GM23338 (cell line): ENCODE measurements at regions not wholly inside any gene's neighbourhood (a gene's known extent, or its start where the extent isn't known, plus 50 kb on each side); places are given as distances from the start of the nearest gene placed in this dataset.

Source experiments
- ATAC-seq: fragments of 200-7000 bp; cut with Tn5 transposase; 3 replicates; pipeline ENCODE4 v1.9.1; 2020
- DNase-seq: peaks from one replicate; pipeline ENCODE4 v3.0.0-alpha.2; 2015; ENCODE audit warnings: low spot score
- H2AFZ ChIP-seq: fragments of 200-600 bp; sonication (generic); 2 replicates; pipeline ENCODE4 v1.8.0; 2016; ENCODE audit warnings: antibody characterized with exemption, mild to moderate bottlenecking, moderate library complexity
- H3F3A ChIP-seq: fragments of 200-600 bp; sonication (generic); replicated peaks from 2 replicates; pipeline ENCODE4 v1.8.0; 2017; ENCODE audit warnings: antibody characterized with exemption, mixed run types, low read depth
- H3K27ac ChIP-seq: fragments of 200-600 bp; sonication (generic); 2 replicates; pipeline ENCODE4 v1.6.1; 2016; ENCODE audit warnings: low read depth
- H3K27me3 ChIP-seq: fragments of 200-600 bp; sonication (generic); 2 replicates; pipeline ENCODE4 v1.8.0; 2016; ENCODE audit warnings: mild to moderate bottlenecking, mixed run types, moderate library complexity; ENCODE audit not compliant: insufficient read depth
- H3K36me3 ChIP-seq: fragments of 200-600 bp; sonication (generic); 2 replicates; pipeline ENCODE4 v1.8.0; 2016; ENCODE audit warnings: mild to moderate bottlenecking; ENCODE audit not compliant: insufficient read depth
- H3K4me1 ChIP-seq: fragments of 200-600 bp; sonication (generic); 2 replicates; pipeline ENCODE4 v1.8.0; 2016; ENCODE audit warnings: mild to moderate bottlenecking, moderate library complexity; ENCODE audit not compliant: insufficient read depth
- H3K4me2 ChIP-seq: fragments of 200-600 bp; sonication (generic); 2 replicates; pipeline ENCODE4 v1.7.1; 2017; ENCODE audit warnings: mixed run types
- H3K4me3 ChIP-seq: fragments of 200-600 bp; sonication (generic); 2 replicates; pipeline ENCODE4 v1.6.1; 2016; ENCODE audit warnings: mixed run types
- H3K79me2 ChIP-seq: fragments of 200-600 bp; sonication (generic); replicated peaks from 2 replicates; pipeline ENCODE4 v1.8.0; 2017; ENCODE audit warnings: mild to moderate bottlenecking; ENCODE audit not compliant: insufficient read depth
- H3K9me2 ChIP-seq: fragments of 200-600 bp; sonication (generic); 2 replicates; pipeline ENCODE4 v1.8.0; 2017; ENCODE audit not compliant: insufficient read depth
- H4K20me1 ChIP-seq: fragments of 200-600 bp; sonication (generic); replicated peaks from 2 replicates; pipeline ENCODE4 v1.8.0; 2017; ENCODE audit warnings: mild to moderate bottlenecking; ENCODE audit not compliant: insufficient read depth
- H3K27ac Mint-ChIP-seq: 2 replicates; pipeline ENCODE4 v1.8.0; 2020; ENCODE audit warnings: inconsistent platforms, mild to moderate bottlenecking, moderate library complexity, mixed read lengths
- H3K27me3 Mint-ChIP-seq: 3 replicates; pipeline ENCODE4 v1.8.0; 2022; ENCODE audit warnings: low read depth, mild to moderate bottlenecking, moderate library complexity, mixed read lengths, inconsistent platforms; ENCODE audit not compliant: insufficient read depth, poor library complexity
- H3K36me3 Mint-ChIP-seq: 3 replicates; pipeline ENCODE4 v1.8.0; 2021; ENCODE audit warnings: low read depth, mild to moderate bottlenecking, inconsistent platforms, moderate library complexity, mixed read lengths
- H3K4me1 Mint-ChIP-seq: 3 replicates; pipeline ENCODE4 v1.8.0; 2020; ENCODE audit warnings: mild to moderate bottlenecking, inconsistent platforms, mixed read lengths
- H3K4me3 Mint-ChIP-seq: 3 replicates; pipeline ENCODE4 v1.8.0; 2021; ENCODE audit warnings: moderate library complexity, mild to moderate bottlenecking, inconsistent platforms, mixed read lengths
- H3K9me3 Mint-ChIP-seq: 3 replicates; pipeline ENCODE4 v1.8.0; 2020; ENCODE audit warnings: moderate library complexity, mild to moderate bottlenecking, inconsistent platforms, mixed read lengths
- CTCF ChIP-seq, 2 experiments: fragments of 200-600 bp in 1 of 2; sonication (generic) in 1 of 2; conservative IDR thresholded peaks; 2 replicates each; pipeline versions ENCODE4 v1.5.1 to v1.6.1; 2016 to 2017; ENCODE audit warnings: antibody characterized with exemption in 2 of 2, low read depth in 2 of 2, mild to moderate bottlenecking in 2 of 2, moderate library complexity in 1 of 2
- ETS1 ChIP-seq: IDR thresholded peaks from 2 replicates; pipeline ENCODE4 v1.6.1; 2016; ENCODE audit warnings: antibody characterized with exemption
- STAT1 ChIP-seq: IDR thresholded peaks from one replicate; pipeline ENCODE4 v1.6.1; 2016; ENCODE audit warnings: antibody characterized with exemption; ENCODE audit not compliant: unreplicated experiment
- ZNF462 ChIP-seq: fragments of 250-450 bp; sonication (Bioruptor Pico); IDR thresholded peaks from 2 replicates; pipeline ENCODE4 v1.5.0; 2020; ENCODE audit warnings: mild to moderate bottlenecking, moderate library complexity

- H3K4me1 Mint-ChIP-seq = peaks cover 6% of the 10 kb centered on the region; the same call in 2 of the 3 replicates
- Histone ChIP-seq H3K9me2 (no peaks in the 10 kb centered on the region), H3K4me2 (no peak overlapping the region), H3K27ac (no peak overlapping the region), H3K79me2 (no peaks in the 10 kb centered on the region), H4K20me1 (no peaks in the 10 kb centered on the region), H3K36me3 (no peaks in the 10 kb centered on the region), H2AFZ (no peak overlapping the region; the same call in 1 of the 2 replicates), H3K4me3 (no peak overlapping the region), H3K27me3 (no peaks in the 10 kb centered on the region), H3K4me1 (no peaks in the 10 kb centered on the region), H3F3A (no peaks in the 10 kb centered on the region)
- no peak for TF ChIP-seq ZNF462 (CRISPR knock-in tag)
- no peak for TF ChIP-seq CTCF (conservative IDR thresholded peaks at IDR 0.05; ENCODE audit: low read depth in 2 of 2)
- TF ChIP-seq STAT1 = no peak
- no peak for TF ChIP-seq ETS1
- no peak overlapping the region for H3K27ac Mint-ChIP-seq
- H3K36me3 Mint-ChIP-seq = no peaks in the 10 kb centered on the region
- H3K27me3 Mint-ChIP-seq = peaks cover 6% of the 10 kb centered on the region
- H3K4me3 Mint-ChIP-seq = no peak overlapping the region
- no peak for DNase-seq
- H3K9me3 Mint-ChIP-seq = no peaks in the 10 kb centered on the region
- ATAC-seq = no peak
These were observed 409.3 kb upstream of the SULF2 start for GRCh38 chr20:48194583-48194982.
